BLaER1 (cell line): ENCODE measurements at regions not wholly inside any gene's neighbourhood (a gene's known extent, or its start where the extent isn't known, plus 50 kb on each side); places are given as distances from the start of the nearest gene placed in this dataset.

Experiments used
- H3K27ac ChIP-seq: shearing (Covaris generic); formaldehyde crosslinking; 2 replicates; pipeline ENCODE4 v1.8.1; 2022
- H3K27me3 ChIP-seq: shearing (Covaris generic); formaldehyde crosslinking; 2 replicates; pipeline ENCODE4 v1.8.1; 2022
- H3K36me3 ChIP-seq: shearing (Covaris generic); formaldehyde crosslinking; 2 replicates; pipeline ENCODE4 v1.8.1; 2022
- H3K4me1 ChIP-seq: shearing (Covaris generic); formaldehyde crosslinking; 2 replicates; pipeline ENCODE4 v1.8.1; 2022
- H3K4me2 ChIP-seq: shearing (Covaris generic); formaldehyde crosslinking; 2 replicates; pipeline ENCODE4 v1.8.1; 2022
- H3K4me3 ChIP-seq: shearing (Covaris generic); formaldehyde crosslinking; 2 replicates; pipeline ENCODE4 v1.8.1; 2022
- H3K9ac ChIP-seq: shearing (Covaris generic); formaldehyde crosslinking; 2 replicates; pipeline ENCODE4 v1.8.1; 2022
- H3K9me3 ChIP-seq: shearing (Covaris generic); formaldehyde crosslinking; 2 replicates; pipeline ENCODE4 v1.8.1; 2022
- H4K20me1 ChIP-seq: shearing (Covaris generic); formaldehyde crosslinking; 2 replicates; pipeline ENCODE4 v1.8.1; 2022
- Cebpa-rat ChIP-seq: shearing (Covaris generic); IDR thresholded peaks from 2 replicates; pipeline ENCODE4 v1.8.1; 2022

- Histone ChIP-seq H3K27ac (no peak overlapping the region), H3K27me3 (no peaks in the 10 kb centered on the region), H3K36me3 (no peaks in the 10 kb centered on the region), H4K20me1 (no peaks in the 10 kb centered on the region), H3K9me3 (no peaks in the 10 kb centered on the region; the same call in 1 of the 2 replicates), H3K4me3 (no peak overlapping the region), H3K4me1 (peaks cover 9% of the 10 kb centered on the region), H3K9ac (no peak overlapping the region), H3K4me2 (peak overlapping the region; percentile 37; the same call in 1 of the 2 replicates)
- no peak for TF ChIP-seq Cebpa-rat
Measured at GRCh38 chr2:19810637-19811036, 91.1 kb downstream of the TTC32 start.

- Histone ChIP-seq H3K9ac (no peak overlapping the region), H3K27ac (no peak overlapping the region), H4K20me1 (no peaks in the 10 kb centered on the region), H3K4me2 (peak overlapping the region; percentile 37; the same call in 1 of the 2 replicates), H3K9me3 (no peaks in the 10 kb centered on the region; the same call in 1 of the 2 replicates), H3K27me3 (no peaks in the 10 kb centered on the region), H3K4me1 (peaks cover 10% of the 10 kb centered on the region), H3K4me3 (no peak overlapping the region), H3K36me3 (no peaks in the 10 kb centered on the region)
- no peak for TF ChIP-seq Cebpa-rat
Measured at GRCh38 chr2:19810148-19810547, 91.6 kb downstream of the TTC32 start.

GRCh38 chr2:19809206-19809605 is 92.6 kb downstream of the TTC32 start:
- H3K27ac ChIP-seq: no peak overlapping the region
- H3K27me3 ChIP-seq: no peaks in the 10 kb centered on the region
- no peak overlapping the region for H3K9ac ChIP-seq
- no peaks in the 10 kb centered on the region for H4K20me1 ChIP-seq
- H3K4me3 ChIP-seq: no peak overlapping the region
- peaks cover 14% of the 10 kb centered on the region for H3K4me1 ChIP-seq
- no peak overlapping the region for H3K4me2 ChIP-seq
- no peak for TF ChIP-seq Cebpa-rat
- H3K9me3 ChIP-seq: no peaks in the 10 kb centered on the region; the same call in 1 of the 2 replicates
- H3K36me3 ChIP-seq: no peaks in the 10 kb centered on the region

GRCh38 chr2:19807866-19808265 is 93.9 kb downstream of the TTC32 start:
- Histone ChIP-seq H3K27ac (no peak overlapping the region), H3K9ac (no peak overlapping the region), H3K9me3 (no peaks in the 10 kb centered on the region; the same call in 1 of the 2 replicates), H3K4me2 (no peak overlapping the region), H3K27me3 (no peaks in the 10 kb centered on the region), H3K4me1 (peaks cover 14% of the 10 kb centered on the region), H3K4me3 (no peak overlapping the region), H4K20me1 (no peaks in the 10 kb centered on the region), H3K36me3 (no peaks in the 10 kb centered on the region)
- no peak for TF ChIP-seq Cebpa-rat

- no peak overlapping the region for H3K27ac ChIP-seq
- no peaks in the 10 kb centered on the region for H4K20me1 ChIP-seq
- TF ChIP-seq Cebpa-rat: no peak
- no peak overlapping the region for H3K4me3 ChIP-seq
- H3K27me3 ChIP-seq: no peaks in the 10 kb centered on the region
- H3K4me1 ChIP-seq: peaks cover 14% of the 10 kb centered on the region
- no peaks in the 10 kb centered on the region; the same call in 1 of the 2 replicates for H3K9me3 ChIP-seq
- H3K36me3 ChIP-seq: no peaks in the 10 kb centered on the region
- H3K4me2 ChIP-seq: no peak overlapping the region
- H3K9ac ChIP-seq: no peak overlapping the region
Measured at GRCh38 chr2:19807346-19807745, 94.4 kb downstream of the TTC32 start.

- Histone ChIP-seq H4K20me1 (no peaks in the 10 kb centered on the region), H3K9ac (no peak overlapping the region), H3K4me2 (no peak overlapping the region), H3K27me3 (no peaks in the 10 kb centered on the region), H3K9me3 (no peaks in the 10 kb centered on the region; the same call in 1 of the 2 replicates), H3K36me3 (no peaks in the 10 kb centered on the region), H3K27ac (no peak overlapping the region), H3K4me3 (no peak overlapping the region), H3K4me1 (peaks cover 14% of the 10 kb centered on the region)
- no peak for TF ChIP-seq Cebpa-rat
Measured at GRCh38 chr2:19806591-19806990, 95.2 kb downstream of the TTC32 start.

GRCh38 chr2:19806131-19806530 is 95.7 kb downstream of the TTC32 start:
- H3K9me3 ChIP-seq: no peaks in the 10 kb centered on the region
- no peaks in the 10 kb centered on the region for H3K36me3 ChIP-seq
- H3K27ac ChIP-seq: no peak overlapping the region
- no peaks in the 10 kb centered on the region for H3K27me3 ChIP-seq
- H3K9ac ChIP-seq: no peak overlapping the region
- H3K4me2 ChIP-seq: no peak overlapping the region
- peaks cover 14% of the 10 kb centered on the region for H3K4me1 ChIP-seq
- H3K4me3 ChIP-seq: no peak overlapping the region
- H4K20me1 ChIP-seq: no peaks in the 10 kb centered on the region
- TF ChIP-seq Cebpa-rat: no peak

GRCh38 chr2:19805266-19805665 is 96.5 kb downstream of the TTC32 start:
- Histone ChIP-seq H3K9me3 (no peaks in the 10 kb centered on the region), H3K4me1 (peaks cover 9% of the 10 kb centered on the region), H4K20me1 (no peaks in the 10 kb centered on the region), H3K27ac (no peak overlapping the region), H3K4me3 (no peak overlapping the region), H3K27me3 (no peaks in the 10 kb centered on the region), H3K9ac (no peak overlapping the region), H3K4me2 (no peak overlapping the region), H3K36me3 (no peaks in the 10 kb centered on the region)
- TF ChIP-seq Cebpa-rat: no peak

- Histone ChIP-seq H3K27ac (no peak overlapping the region), H3K27me3 (no peaks in the 10 kb centered on the region), H3K36me3 (no peaks in the 10 kb centered on the region), H3K9me3 (no peaks in the 10 kb centered on the region), H3K4me1 (peaks cover 4% of the 10 kb centered on the region; the same call in 1 of the 2 replicates), H3K4me3 (no peak overlapping the region), H4K20me1 (no peaks in the 10 kb centered on the region), H3K4me2 (no peak overlapping the region), H3K9ac (no peak overlapping the region)
- no peak for TF ChIP-seq Cebpa-rat
Measured at GRCh38 chr2:19804639-19805260, 97.0 kb downstream of the TTC32 start.

GRCh38 chr2:19802086-19802841 is 99.5 kb downstream of the TTC32 start:
- H3K9ac ChIP-seq: no peak overlapping the region
- no peak overlapping the region for H3K27ac ChIP-seq
- no peak for TF ChIP-seq Cebpa-rat
- H3K27me3 ChIP-seq: no peaks in the 10 kb centered on the region
- H3K4me2 ChIP-seq: no peak overlapping the region
- no peaks in the 10 kb centered on the region for H3K9me3 ChIP-seq
- peaks cover 4% of the 10 kb centered on the region; the same call in 1 of the 2 replicates for H3K4me1 ChIP-seq
- no peaks in the 10 kb centered on the region for H3K36me3 ChIP-seq
- H3K4me3 ChIP-seq: no peak overlapping the region
- no peaks in the 10 kb centered on the region for H4K20me1 ChIP-seq
